ENCODE measurements at regions not wholly inside any gene's neighbourhood (a gene's known extent, or its start where the extent isn't known, plus 50 kb on each side); places are given as distances from the start of the nearest gene placed in this dataset.
"Not testable (repeated sequence)": the region's sequence is repeated elsewhere in the genome, so short reads cannot be mapped to it uniquely, and the experiment has no call there.

DNA sequence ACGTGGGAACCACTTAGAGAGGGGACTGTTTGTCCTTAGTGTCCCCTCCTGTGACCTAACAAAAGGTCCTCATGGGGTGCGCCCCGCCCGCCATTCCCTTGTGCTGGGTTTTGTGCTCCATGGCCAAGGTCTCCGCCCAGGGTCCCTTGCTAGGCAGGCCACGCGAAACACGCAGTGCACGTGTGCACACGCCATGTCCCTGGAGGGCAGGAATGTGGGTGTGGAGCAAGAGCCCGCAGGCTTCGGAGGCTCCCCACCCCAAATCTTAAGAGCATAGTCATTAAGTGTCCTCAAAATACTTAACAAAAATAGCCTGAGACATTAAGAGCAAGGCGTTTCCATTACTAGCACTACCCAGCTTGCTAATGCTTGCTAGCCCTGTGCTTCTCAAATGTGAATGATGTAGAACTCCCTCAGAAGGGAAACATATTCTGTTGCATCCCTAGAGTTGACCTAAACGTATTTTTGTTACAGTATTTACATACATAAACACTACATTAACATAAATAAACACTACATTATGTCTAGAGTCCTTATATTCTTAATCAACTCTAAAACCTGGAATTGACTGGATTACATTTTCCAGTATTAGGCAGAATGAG is 117.6 kb upstream of the APCDD1 start:
- no peak for DNase-seq (ENCODE audit: extremely low read depth in 1 of 11, low read depth in 9 of 11, low spot score in 4 of 11)

DNA sequence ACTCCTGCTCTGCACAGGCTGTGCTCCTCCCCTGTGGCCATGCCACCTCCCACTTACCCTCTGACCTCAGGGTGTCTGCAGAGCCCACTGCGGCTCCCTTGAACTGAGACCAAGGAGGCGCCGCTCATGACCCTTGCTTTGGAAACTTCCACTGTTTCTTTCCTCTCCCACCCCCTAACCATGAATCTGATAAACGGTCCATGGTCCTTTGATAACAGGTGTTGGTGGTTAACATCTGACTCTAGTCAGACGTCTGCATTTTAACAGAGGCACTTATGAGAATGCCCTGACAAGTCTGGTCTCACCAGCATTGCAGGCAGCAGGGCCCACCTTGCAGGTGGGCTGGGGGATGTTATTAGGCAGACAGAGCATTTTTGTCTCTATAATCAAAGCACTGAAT is 113.6 kb upstream of the APCDD1 start:
- DNase-seq (ENCODE audit: extremely low read depth in 1 of 11, low read depth in 9 of 11, low spot score in 4 of 11): no peak

DNA sequence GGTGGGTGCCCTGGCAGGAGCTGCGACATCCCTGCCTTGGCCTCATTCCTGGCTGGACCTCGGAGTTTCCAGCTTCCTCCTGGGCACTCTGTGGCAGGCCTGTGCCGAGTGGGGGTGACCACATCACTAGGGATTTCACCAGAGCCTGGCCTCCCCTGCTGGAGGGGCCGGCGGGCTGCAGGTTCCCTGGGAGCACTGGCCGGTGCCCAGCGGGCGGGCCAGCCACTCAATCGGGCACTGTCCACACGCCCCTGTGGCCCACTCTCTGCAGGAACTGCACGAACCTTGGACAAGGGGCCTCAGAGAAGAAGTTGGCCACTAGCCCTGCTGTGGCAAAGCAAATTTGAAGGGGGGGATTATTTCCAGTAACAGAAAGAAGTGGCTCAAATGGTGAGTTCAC is 110.7 kb upstream of the APCDD1 start:
- no peak for DNase-seq (ENCODE audit: extremely low read depth in 1 of 11, low read depth in 9 of 11, low spot score in 4 of 11)

DNA sequence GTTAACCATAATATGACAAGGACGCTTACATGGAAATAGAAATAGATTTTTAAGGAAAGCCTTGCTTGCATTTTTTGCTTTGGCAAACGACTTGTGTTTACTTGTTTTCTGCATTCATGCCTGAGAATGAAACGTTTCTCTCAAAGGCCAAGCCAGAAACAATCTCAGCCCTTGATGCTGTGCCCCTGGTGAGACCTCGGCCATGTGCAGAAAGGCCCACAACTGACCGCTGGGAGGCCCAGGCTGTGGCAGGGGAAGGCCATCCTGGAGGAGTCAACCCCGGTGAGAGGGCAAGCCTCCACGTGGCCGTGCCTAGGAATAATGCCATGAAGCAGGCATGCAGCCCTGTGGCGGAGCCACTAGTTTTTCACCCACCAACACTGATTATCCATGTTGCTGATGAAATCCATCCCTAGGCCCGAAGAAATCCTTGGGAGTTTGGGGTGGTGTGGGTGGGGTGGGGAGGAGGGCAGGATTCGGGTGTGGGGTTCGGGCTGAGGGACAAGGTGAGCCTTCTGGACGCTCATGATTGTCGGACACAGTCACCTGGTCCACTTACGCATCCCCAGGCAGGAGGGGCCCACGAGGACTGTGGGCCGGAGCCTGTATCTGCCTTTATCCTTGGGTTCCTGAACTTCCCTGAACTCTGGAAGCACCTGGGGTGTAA is 107.6 kb upstream of the APCDD1 start:
- no peak for DNase-seq (ENCODE audit: extremely low read depth in 1 of 11, low read depth in 9 of 11, low spot score in 4 of 11)

DNA sequence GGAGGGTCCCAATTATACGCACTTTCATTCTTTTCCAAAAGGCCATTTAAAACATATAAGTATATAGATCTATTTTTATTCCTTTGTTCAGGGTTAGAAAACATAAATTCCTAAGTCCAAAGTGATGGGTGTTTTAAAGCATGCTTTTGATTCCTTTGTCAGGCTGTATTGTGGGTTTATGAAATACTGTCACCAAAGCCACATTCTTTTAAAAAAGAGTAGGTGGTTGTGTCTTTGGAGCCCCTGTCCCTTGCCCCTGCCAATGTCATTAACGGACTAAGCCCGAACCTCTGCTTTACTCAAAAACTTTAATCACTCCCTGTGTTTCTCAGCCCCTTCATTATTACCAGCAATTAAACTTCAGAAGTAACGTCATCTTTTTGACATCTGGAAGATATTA is 104.9 kb upstream of the APCDD1 start:
- DNase-seq (ENCODE audit: extremely low read depth in 1 of 11, low read depth in 9 of 11, low spot score in 4 of 11): no peak

DNA sequence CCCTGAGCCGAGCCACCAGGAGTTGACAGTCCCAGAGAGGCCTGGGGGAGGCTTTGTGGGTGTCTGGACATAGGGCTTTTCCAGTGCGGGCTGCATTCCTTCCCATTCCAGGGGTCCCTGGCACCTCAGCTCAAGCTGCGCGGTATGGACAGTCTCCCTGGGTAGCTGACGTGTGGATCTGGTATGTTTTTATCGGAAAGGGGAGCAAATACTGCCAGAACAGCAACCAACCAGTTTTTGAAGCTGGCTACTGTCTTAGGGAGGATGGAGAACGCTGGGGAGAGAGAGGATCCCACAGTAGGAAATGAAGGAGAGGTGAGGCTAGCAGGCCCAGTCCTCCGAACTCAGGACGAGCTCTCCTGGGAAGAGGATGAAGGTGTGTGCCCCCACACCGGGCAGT is 103.8 kb upstream of the APCDD1 start:
- no peak for DNase-seq (ENCODE audit: extremely low read depth in 1 of 11, low read depth in 9 of 11, low spot score in 4 of 11)

DNA sequence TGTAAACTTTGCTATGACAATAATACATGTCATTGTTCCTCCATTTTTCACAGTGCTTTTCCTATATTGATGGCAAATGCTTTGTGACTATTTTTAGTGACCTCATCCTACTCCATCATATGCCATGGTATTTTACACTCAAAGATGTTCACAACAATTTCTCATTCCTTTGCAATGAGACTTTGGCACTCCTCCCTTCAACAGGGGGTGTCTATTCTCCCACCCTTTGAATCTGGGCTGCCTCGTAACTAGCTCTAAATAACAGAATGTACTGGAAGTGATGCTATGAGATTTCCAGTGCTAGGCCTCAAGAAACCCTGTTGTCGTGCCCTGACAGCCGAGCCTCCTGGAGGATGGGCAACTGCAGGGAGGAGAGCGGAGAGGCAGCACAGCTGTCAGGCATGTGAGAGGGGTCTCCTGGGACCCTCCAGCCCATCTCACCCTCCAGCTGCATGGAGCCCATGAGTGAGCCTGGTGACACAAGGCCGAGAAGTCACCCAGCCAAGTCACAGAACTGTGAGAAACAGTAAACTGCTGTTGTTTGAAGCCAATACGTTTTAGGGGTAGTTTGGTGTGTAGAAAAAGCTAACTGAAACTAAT is 103.1 kb upstream of the APCDD1 start:
- no peak for DNase-seq (ENCODE audit: extremely low read depth in 1 of 11, low read depth in 9 of 11, low spot score in 4 of 11)

DNA sequence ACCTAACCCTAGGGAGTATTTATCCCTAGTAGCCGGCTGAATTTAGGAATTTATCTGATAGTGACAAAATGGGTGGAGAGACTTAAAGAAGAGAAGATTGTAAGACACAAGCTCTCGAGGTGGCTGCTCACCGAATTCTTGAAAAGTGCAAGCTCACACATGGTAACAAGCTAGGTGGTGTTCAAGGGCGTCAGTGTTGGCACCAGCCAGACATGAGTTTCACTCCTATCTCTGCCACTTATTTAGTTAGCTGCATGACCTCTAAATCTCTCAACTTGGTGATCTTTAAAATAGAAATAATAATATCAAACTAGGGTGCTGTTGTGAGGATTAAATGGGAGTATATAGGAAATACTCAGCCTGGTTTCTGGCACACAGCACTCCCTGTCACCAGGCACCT is 102.6 kb upstream of the APCDD1 start:
- no peak for DNase-seq (ENCODE audit: extremely low read depth in 1 of 11, low read depth in 9 of 11, low spot score in 4 of 11)

DNA sequence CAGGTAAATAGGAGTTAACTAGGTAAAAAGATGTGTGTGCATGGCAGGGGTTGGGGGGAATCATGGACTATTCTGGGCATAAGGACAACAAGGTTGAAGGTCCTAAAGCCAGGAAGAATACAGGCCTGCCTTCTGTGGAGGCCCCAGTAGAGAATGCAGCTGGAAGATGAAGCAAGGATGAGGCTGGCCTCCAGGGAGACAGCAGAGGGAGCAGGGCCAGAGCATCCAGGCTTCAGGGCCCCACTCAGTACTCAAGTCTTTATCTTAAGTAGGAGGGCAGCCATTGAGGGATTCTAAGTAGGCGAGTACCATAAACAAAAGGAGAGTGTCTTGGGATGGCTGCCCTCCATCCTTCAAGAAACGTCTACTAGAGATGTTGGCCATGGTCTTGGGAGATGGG is 101.8 kb upstream of the APCDD1 start:
- no peak for DNase-seq (ENCODE audit: extremely low read depth in 1 of 11, low read depth in 9 of 11, low spot score in 4 of 11)

DNA sequence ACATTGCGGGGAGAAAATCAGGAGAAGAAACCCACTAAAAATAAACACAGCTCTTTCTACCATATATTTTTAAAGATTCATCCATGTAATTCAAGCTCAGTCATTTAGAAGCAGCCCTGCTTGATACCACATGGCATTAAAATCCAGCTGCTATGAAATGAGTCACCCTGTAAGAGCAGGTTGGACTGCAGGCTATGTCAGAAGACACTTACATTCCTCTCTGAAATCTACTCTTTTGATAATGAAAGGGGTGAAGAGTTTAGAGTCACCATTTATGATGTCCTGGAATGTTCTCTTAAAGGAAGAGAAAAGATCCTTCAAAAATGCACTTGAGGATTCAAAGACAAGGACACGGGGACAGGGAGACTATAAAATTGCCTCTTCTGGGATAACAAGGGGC is 100.6 kb upstream of the APCDD1 start:
- no peak for DNase-seq (ENCODE audit: extremely low read depth in 1 of 11, low read depth in 9 of 11, low spot score in 4 of 11)

DNA sequence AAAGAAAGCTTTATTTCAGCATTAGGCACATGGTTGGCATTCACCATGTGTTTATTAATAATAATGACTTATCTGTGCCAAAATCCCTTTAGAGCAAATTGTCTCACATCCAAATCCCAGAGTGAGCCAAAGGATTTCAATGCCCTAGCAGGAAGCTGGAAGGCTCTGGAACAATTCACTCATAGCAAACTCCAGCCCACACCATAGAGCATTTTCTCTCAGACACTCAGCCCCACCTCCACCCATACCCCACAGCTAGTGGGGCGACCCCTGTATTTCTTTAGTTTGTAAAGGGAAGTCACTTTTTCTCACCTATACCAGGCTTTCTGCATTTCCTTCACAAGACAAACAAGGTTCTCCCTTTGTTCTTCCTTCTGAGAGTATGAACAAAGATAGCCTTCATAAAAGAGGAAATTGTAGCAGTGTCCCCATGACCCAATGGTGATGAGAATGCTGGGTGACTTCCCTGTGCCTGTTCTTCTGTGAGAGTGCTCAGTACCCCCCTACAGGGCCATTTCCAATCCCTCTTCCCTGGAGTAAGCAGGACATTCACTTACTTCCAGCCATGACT is 100.1 kb upstream of the APCDD1 start:
- no peak for DNase-seq (ENCODE audit: extremely low read depth in 1 of 11, low read depth in 9 of 11, low spot score in 4 of 11)

DNA sequence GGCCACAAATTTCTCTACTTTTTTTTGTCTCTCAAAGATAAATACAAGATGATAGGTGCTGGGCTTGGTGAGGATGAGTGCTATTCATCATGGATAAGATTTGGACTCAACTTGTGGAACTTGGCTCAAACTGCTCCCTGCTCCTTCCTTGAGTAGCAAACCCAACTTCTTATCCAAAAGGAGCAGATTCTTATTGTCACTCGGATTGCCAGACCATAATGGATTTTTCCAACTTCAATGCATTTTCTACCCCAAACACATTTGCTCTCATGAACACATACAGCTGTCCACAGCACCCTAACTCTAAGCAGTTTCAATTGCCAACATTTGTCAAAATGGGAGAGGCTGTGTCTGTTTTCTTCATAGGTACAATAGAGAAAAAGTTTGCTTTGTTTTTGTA is 99.5 kb upstream of the APCDD1 start:
- DNase-seq (ENCODE audit: extremely low read depth in 1 of 11, low read depth in 9 of 11, low spot score in 4 of 11): no peak

DNA sequence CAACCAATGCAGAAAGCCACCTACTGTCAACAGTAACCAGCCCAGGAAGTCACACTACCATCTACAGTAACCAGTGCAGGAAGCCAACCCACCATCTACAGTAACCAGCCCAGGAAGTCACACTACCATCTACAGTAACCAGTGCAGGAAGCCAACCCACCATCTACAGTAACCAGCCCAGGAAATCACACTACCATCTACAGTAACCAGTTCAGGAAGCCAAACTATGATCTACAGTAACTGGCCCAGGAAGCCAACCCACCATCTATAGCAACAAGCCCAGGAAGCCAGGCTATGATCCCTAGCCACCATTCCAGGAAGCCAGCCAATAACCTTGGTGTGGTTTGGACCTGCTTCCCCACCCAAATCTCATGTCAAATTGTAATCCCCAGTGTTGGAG is 97.4 kb upstream of the APCDD1 start:
- not testable (repeated sequence) for DNase-seq (ENCODE audit: extremely low read depth in 1 of 11, low read depth in 9 of 11, low spot score in 4 of 11)

DNA sequence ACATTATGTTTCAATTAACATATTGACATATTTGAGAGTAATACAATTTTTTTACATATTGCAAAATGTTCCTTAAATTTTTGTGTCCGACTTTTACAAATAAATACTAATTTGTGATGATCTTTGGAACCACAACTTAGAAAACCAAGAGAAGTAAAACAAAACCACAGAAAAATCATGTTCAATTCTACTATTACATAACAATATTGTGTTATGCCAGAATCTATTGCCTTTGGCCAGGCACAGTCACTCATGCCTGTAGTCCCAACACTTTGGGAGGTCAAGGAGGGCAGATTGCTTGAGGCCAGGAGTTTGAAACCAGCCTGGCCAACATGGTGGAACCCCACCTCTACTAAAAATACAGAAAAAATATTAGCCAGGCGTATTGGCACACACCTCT is 92.8 kb upstream of the APCDD1 start:
- DNase-seq (ENCODE audit: extremely low read depth in 1 of 11, low read depth in 9 of 11, low spot score in 4 of 11): no peak

DNA sequence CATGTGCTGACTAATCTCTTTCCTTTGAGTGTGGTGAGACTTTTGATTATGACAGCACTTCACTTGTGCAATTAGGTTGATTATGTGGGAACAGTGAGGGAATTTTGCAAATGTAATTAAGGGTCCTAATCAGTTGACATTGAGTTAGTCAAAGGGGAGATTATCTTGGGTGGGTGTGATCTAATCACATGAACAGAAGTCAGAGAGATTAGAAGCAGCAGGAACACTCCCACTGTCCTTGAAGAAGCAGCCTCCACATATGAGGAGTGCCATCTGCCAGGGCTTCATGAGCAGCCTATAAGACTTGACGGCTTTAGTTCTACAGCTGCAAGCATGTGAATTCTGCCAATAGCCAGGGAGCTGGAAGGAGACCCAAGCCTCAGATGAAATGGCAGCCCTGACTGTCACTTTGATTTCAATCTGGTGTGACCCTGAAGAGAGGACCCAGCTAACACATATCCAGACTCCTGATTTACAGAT is 89.4 kb upstream of the APCDD1 start:
- DNase-seq (ENCODE audit: extremely low read depth in 1 of 11, low read depth in 9 of 11, low spot score in 4 of 11): no peak

DNA sequence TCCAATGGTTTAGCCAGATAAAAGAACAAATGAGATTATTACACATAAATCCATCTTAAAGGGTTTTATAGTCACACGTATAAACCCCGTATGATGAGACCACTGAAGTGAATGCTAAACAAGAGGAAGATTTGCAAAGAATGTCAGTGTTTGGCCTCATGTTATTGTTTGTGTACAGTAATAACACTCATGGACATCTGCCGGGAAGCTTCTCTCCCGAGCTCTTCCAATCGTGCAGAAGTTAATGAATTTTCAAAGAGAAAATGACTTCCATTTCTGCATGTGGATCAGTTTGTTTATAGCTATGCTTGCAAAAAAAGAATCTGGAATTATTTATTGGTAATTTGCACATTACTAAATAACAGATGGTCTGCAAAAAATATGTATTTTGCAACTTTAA is 88.5 kb upstream of the APCDD1 start:
- DNase-seq (ENCODE audit: extremely low read depth in 1 of 11, low read depth in 9 of 11, low spot score in 4 of 11): peak in 1 of 11 donors; percentile 29

DNA sequence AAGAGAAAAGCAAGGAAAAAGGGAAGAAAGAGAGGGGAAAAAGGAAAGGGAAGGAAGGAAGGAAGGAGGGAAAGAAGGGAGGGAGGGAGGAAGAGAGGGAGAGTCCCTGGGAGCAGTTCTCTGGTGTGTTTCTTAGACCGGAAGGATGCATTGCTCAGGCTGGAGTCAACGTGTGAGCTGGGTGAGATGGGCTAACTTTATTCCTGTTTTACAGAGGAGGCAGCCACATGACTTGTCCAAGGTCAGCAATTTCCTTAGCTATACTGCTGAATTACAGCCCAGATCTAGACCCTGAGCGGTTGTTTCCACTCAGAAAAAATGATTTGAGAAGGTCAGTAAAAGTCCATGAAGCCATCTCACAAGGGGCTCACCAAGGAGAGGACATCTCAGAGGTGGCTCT is 86.6 kb upstream of the APCDD1 start:
- DNase-seq (ENCODE audit: extremely low read depth in 1 of 11, low read depth in 9 of 11, low spot score in 4 of 11): no peak

DNA sequence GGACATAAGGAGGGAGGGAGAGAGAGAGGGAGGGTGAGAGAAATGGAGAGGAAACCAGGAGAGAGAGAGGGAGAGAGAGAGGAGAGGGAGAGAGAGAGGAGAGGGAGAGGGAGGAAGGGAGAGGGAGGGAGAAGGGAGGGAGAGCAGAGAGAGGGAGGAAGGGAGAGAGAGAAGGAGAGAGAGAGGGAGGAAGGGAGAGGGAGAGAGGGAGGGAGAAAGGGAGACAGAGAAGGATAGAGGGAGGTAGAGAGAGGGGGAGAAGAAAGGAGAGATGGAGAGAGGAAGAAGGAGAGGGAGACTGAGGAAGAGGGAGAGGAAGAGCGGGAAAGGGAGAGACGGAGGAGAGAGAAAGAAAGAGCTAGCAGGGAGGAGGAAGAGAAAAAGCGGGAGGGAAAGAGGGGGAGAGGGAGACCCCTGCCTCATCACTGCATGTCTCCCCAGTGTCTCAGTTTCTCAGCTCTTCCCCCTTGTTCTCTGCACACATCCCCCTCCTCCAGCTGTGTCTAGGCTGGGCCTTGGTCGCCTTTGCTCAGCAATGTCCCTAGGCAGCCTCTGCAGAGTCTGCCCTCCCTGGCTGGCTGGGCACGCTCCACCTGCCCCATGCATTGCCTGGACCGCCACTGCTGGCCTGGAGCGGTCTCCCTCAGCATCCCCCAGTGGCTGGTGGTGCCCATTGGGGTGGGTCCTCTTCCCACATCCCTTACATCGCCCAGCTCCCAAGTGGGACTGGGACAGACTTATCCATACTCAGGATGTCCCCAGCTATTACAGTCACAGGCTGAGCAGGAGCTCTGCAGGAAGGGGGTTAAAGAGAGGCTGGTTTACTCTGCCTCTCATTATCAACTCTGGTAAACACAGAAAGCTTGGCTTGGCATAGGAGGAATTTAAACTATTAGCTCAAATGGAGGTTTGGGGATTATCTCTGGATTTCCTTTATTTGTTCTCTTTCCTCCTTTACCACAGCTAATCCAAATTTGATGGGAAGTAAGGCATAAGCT is 85.7 kb upstream of the APCDD1 start:
- no peak for DNase-seq (ENCODE audit: extremely low read depth in 1 of 11, low read depth in 9 of 11, low spot score in 4 of 11)

DNA sequence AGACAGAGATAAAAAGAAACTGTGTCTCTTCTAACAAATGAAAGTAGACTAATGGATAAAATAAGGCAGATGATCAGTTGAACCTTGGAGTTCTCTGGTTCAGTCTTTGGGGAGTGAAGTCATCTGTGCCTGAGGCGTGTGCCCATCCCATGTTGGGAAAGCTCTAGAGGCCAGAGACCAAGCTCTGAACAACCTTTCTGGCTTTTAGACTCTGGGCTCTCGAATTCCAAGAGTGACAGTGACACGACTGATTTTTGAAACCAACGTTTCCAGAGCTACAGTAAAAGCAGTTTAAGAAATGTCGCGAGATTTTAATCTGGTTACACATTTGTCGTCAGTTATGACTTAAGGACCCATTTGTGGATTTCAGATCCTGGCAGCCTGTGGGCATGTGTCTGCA is 83.7 kb upstream of the APCDD1 start:
- DNase-seq (ENCODE audit: extremely low read depth in 1 of 11, low read depth in 9 of 11, low spot score in 4 of 11): no peak
